PC-3 (cell line): ENCODE measurements at regions not wholly inside any gene's neighbourhood (a gene's known extent, or its start where the extent isn't known, plus 50 kb on each side); places are given as distances from the start of the nearest gene placed in this dataset.
A peak's percentile ranks its signal among the peaks of the same experiment; 100 is the strongest.
"Not testable (repeated sequence)": the region's sequence is repeated elsewhere in the genome, so short reads cannot be mapped to it uniquely, and the experiment has no call there.

ENCODE experiments used
- ATAC-seq: fragments of 200-7000 bp; cut with Tn5 transposase; 2 replicates; pipeline ENCODE4 v1.9.1; 2020; ENCODE audit warnings: mild to moderate bottlenecking, moderate library complexity
- BruUV-seq: library from RNA; stranded (reverse); fragments of 400-500 nt; replicated peaks from 2 replicates; lab custom pipeline; 2021; lab: Mats Ljungman, UMichigan
- CTCF ChIA-PET: fragments of 300-600 bp; sonication (Branson Sonifier 250); formaldehyde crosslinking; loops from one replicate; lab custom pipeline; 2022; ENCODE audit warnings: antibody characterized with exemption; lab: Charles Lee
- POLR2A ChIA-PET: fragments of 300-600 bp; sonication (Branson Sonifier 250); formaldehyde crosslinking; loops from one replicate; lab custom pipeline; 2022; ENCODE audit warnings: antibody characterized with exemption; ENCODE audit not compliant: unreplicated experiment; lab: Charles Lee
- DNase-seq: peaks from one replicate; pipeline ENCODE4 v3.0.0-alpha.2; 2015
- H2AFZ ChIP-seq: fragments of 300-600 bp; sonication (generic); 2 replicates; pipeline ENCODE4 v1.6.0; 2016; ENCODE audit warnings: antibody characterized with exemption, low read length
- H3F3A ChIP-seq: fragments of 300-600 bp; sonication (generic); one replicate; pipeline ENCODE4 v1.6.0; 2017; ENCODE audit warnings: antibody characterized with exemption, low read length, control low read depth, mild to moderate bottlenecking; ENCODE audit not compliant: unreplicated experiment
- H3K27ac ChIP-seq: fragments of 300-600 bp; sonication (generic); 2 replicates; pipeline ENCODE4 v1.5.1; 2016; ENCODE audit warnings: mild to moderate bottlenecking, low read length
- H3K27me3 ChIP-seq: fragments of 300-600 bp; sonication (generic); 2 replicates; pipeline ENCODE4 v1.6.1; 2016; ENCODE audit warnings: low read length, mixed read lengths
- H3K36me3 ChIP-seq: fragments of 300-600 bp; sonication (generic); 2 replicates; pipeline ENCODE4 v1.6.1; 2016; ENCODE audit warnings: low read depth, mixed run types, low read length, mixed read lengths
- H3K4me1 ChIP-seq: fragments of 300-600 bp; sonication (generic); 2 replicates; pipeline ENCODE4 v1.5.1; 2016; ENCODE audit warnings: low read length; ENCODE audit not compliant: insufficient read depth
- H3K4me2 ChIP-seq: fragments of 300-600 bp; sonication (generic); 2 replicates; pipeline ENCODE4 v1.6.0; 2016; ENCODE audit warnings: low read length
- H3K4me3 ChIP-seq: fragments of 300-600 bp; sonication (generic); 2 replicates; pipeline ENCODE4 v1.5.1; 2016; ENCODE audit warnings: mild to moderate bottlenecking, low read length, mixed read lengths
- H3K79me2 ChIP-seq: fragments of 300-600 bp; sonication (generic); 2 replicates; pipeline ENCODE4 v1.6.1; 2017; ENCODE audit warnings: low read length, mixed read lengths
- H3K9ac ChIP-seq: fragments of 300-600 bp; sonication (generic); 2 replicates; pipeline ENCODE4 v1.6.0; 2016; ENCODE audit warnings: mild to moderate bottlenecking, low read length
- H3K9me2 ChIP-seq: fragments of 300-600 bp; sonication (generic); replicated peaks from 2 replicates; pipeline ENCODE4 v1.6.1; 2016; ENCODE audit warnings: mixed run types, low read length, mixed read lengths
- H3K9me3 ChIP-seq: fragments of 300-600 bp; sonication (generic); 2 replicates; pipeline ENCODE4 v1.6.1; 2016; ENCODE audit warnings: low read length, mixed read lengths
- H4K20me1 ChIP-seq: fragments of 300-600 bp; sonication (generic); 2 replicates; pipeline ENCODE4 v1.6.1; 2016; ENCODE audit warnings: low read length, mixed read lengths
- EZH2 ChIP-seq: fragments of 300-600 bp; sonication (generic); IDR thresholded peaks from one replicate; pipeline ENCODE4 v1.6.1; 2017; ENCODE audit warnings: antibody characterized with exemption, mild to moderate bottlenecking, low read length; ENCODE audit not compliant: unreplicated experiment
- EZH2phosphoT487 ChIP-seq: fragments of 300-600 bp; sonication (generic); IDR thresholded peaks from 2 replicates; pipeline ENCODE4 v1.6.1; 2018; ENCODE audit warnings: mild to moderate bottlenecking, antibody characterized with exemption, low read length, borderline replicate concordance
- intact Hi-C: fragments of 100-400 bp; cut with micrococcal nuclease; formaldehyde crosslinking; loops from 2 replicates; pipeline ENCODE4 v1.9.0; 2023
- TF ChIP-seq, protein P1 (sequence below): fragments of 300-600 bp; sonication (generic); conservative IDR thresholded peaks from 2 replicates; pipeline ENCODE4 v1.5.1; 2017; ENCODE audit warnings: antibody characterized with exemption, low read depth, mild to moderate bottlenecking, low read length

DNA sequence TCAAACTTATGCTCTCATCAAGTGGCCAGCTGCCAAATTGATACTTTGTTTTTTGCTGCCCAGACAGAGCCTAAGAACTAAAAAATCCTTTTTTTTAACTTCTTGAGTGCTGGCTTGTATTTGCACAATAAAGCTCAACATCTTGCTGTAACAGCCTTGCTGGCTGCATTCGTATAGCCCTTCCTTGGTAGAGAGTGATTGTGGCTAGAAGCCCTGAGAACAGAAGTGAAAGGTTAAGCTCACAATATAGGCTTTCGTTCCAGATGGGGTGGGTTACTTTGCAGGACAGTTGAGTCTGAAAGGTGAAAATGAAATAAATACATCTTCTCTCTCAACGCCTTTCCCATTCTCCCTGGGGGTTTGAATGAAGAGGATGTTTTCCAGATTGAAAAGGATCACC, 278.8 kb downstream of the HS3ST3B1 start:
- BruUV-seq: no TSS peak
- ChIA-PET CTCF (no interaction called here), POLR2A (no interaction called here)
- no peaks in the 10 kb centered on the region for H3K9me2 ChIP-seq
- H4K20me1 ChIP-seq: no peaks in the 10 kb centered on the region
- H3K27me3 ChIP-seq: peaks cover 37% of the 10 kb centered on the region
- no peaks in the 10 kb centered on the region for H3K9me3 ChIP-seq
- no peaks in the 10 kb centered on the region for H3K4me1 ChIP-seq
- ATAC-seq (no peak), DNase-seq (peak; percentile 0)
- H3K4me2 ChIP-seq: no peak overlapping the region
- TF ChIP-seq EZH2phosphoT487: no peak
- no peak for TF ChIP-seq EZH2
- H3K36me3 ChIP-seq: no peaks in the 10 kb centered on the region
- H3K9ac ChIP-seq: no peak overlapping the region
- no peaks in the 10 kb centered on the region for H3F3A ChIP-seq
- H2AFZ ChIP-seq: no peak overlapping the region
- H3K79me2 ChIP-seq: no peaks in the 10 kb centered on the region
- intact Hi-C loops: no loop called here
- no peak overlapping the region for H3K4me3 ChIP-seq
- no peak overlapping the region for H3K27ac ChIP-seq

DNA sequence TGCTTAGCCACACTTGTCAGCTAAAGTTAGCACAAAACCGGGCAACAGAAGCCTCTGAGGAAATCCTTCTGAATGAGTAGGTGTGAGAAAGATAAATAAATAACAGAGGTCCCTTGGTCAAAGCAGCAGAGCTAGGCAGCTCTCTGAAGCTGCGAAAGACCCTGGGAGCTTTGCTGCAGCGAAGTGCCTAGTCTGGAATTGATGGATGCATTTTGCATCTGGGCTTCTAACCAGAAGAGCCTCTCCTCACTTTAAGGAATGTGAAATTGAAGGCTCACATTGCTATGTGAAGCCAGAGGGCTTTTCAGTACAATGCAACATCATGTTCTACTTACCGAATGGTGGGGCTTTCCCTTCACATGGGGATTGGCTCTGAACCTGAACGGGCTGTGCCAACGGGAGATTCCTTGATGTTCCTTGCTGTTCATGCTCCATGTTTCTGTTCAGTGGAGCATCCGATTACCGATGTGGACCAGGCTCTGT, 274.6 kb downstream of the HS3ST3B1 start:
- Histone ChIP-seq H3K79me2 (no peaks in the 10 kb centered on the region), H3K9me3 (no peaks in the 10 kb centered on the region), H3K4me3 (no peak overlapping the region), H3K4me2 (no peak overlapping the region), H3K9ac (no peak overlapping the region), H3K36me3 (no peaks in the 10 kb centered on the region), H3K4me1 (no peaks in the 10 kb centered on the region), H2AFZ (no peak overlapping the region), H4K20me1 (no peaks in the 10 kb centered on the region), H3K9me2 (no peaks in the 10 kb centered on the region), H3K27me3 (peaks cover 39% of the 10 kb centered on the region), H3F3A (no peaks in the 10 kb centered on the region), H3K27ac (no peak overlapping the region)
- ChIA-PET CTCF (no interaction called here), POLR2A (no interaction called here)
- no TSS peak for BruUV-seq
- DNase-seq: no peak
- no peak for ATAC-seq
- no peak for TF ChIP-seq EZH2phosphoT487
- no peak for TF ChIP-seq EZH2
- TF ChIP-seq, protein P1, sequence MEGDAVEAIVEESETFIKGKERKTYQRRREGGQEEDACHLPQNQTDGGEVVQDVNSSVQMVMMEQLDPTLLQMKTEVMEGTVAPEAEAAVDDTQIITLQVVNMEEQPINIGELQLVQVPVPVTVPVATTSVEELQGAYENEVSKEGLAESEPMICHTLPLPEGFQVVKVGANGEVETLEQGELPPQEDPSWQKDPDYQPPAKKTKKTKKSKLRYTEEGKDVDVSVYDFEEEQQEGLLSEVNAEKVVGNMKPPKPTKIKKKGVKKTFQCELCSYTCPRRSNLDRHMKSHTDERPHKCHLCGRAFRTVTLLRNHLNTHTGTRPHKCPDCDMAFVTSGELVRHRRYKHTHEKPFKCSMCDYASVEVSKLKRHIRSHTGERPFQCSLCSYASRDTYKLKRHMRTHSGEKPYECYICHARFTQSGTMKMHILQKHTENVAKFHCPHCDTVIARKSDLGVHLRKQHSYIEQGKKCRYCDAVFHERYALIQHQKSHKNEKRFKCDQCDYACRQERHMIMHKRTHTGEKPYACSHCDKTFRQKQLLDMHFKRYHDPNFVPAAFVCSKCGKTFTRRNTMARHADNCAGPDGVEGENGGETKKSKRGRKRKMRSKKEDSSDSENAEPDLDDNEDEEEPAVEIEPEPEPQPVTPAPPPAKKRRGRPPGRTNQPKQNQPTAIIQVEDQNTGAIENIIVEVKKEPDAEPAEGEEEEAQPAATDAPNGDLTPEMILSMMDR: no peak
- intact Hi-C loops: no loop called here

GRCh38 chr17:14560325-14560724, 259.4 kb downstream of the HS3ST3B1 start:
- H3K27ac ChIP-seq, H2AFZ ChIP-seq, H3K4me1 ChIP-seq, POLR2A ChIA-PET, ATAC-seq, intact Hi-C loops, BruUV-seq, H3K36me3 ChIP-seq, H3K4me3 ChIP-seq, CTCF ChIA-PET, DNase-seq, H3K9me3 ChIP-seq, H3K4me2 ChIP-seq, H4K20me1 ChIP-seq, H3K79me2 ChIP-seq, H3K9ac ChIP-seq, H3F3A ChIP-seq, H3K9me2 ChIP-seq: not testable (repeated sequence)
- peaks cover 21% of the 10 kb centered on the region for H3K27me3 ChIP-seq
